ENCODE measurements at regions not wholly inside any gene's neighbourhood (a gene's known extent, or its start where the extent isn't known, plus 50 kb on each side); places are given as distances from the start of the nearest gene placed in this dataset.
"Not testable (repeated sequence)": the region's sequence is repeated elsewhere in the genome, so short reads cannot be mapped to it uniquely, and the experiment has no call there.

DNA sequence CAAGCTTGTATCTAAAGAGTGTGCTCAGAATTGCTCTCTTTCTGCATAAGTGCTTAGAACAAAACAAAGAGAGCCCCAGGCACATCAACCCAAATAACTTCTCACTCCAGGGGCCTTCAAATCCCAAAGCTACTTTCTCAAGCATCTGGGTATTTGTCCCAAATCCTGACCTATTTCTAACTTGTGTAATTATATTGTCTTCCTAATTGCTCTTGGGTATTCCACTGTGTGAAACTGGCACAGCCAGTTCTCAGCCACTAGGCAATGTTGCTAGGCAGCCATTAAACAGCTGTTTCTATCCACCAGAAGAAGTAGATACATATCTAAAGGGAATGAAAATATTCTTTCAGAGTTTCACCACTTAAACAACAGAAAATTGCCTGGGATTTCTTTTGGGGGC is 198.8 kb downstream of the PRELID2 start:
- no peaks in the 10 kb centered on the region for H3K4me1 Mint-ChIP-seq
- TF ChIP-seq, protein P1, sequence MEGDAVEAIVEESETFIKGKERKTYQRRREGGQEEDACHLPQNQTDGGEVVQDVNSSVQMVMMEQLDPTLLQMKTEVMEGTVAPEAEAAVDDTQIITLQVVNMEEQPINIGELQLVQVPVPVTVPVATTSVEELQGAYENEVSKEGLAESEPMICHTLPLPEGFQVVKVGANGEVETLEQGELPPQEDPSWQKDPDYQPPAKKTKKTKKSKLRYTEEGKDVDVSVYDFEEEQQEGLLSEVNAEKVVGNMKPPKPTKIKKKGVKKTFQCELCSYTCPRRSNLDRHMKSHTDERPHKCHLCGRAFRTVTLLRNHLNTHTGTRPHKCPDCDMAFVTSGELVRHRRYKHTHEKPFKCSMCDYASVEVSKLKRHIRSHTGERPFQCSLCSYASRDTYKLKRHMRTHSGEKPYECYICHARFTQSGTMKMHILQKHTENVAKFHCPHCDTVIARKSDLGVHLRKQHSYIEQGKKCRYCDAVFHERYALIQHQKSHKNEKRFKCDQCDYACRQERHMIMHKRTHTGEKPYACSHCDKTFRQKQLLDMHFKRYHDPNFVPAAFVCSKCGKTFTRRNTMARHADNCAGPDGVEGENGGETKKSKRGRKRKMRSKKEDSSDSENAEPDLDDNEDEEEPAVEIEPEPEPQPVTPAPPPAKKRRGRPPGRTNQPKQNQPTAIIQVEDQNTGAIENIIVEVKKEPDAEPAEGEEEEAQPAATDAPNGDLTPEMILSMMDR (conservative IDR thresholded peaks at IDR 0.05): no peak
- H3K27me3 Mint-ChIP-seq (ENCODE audit: low read depth): no peaks in the 10 kb centered on the region
- H3K4me3 Mint-ChIP-seq: no peak overlapping the region
- no peak overlapping the region for H3K27ac Mint-ChIP-seq (ENCODE audit: unreplicated experiment)
- H3K9me3 Mint-ChIP-seq: peaks cover 2% of the 10 kb centered on the region
- DNase-seq (ENCODE audit: low read depth, low spot score): no peak
- H3K36me3 Mint-ChIP-seq (ENCODE audit: low read depth): peaks cover 3% of the 10 kb centered on the region

DNA sequence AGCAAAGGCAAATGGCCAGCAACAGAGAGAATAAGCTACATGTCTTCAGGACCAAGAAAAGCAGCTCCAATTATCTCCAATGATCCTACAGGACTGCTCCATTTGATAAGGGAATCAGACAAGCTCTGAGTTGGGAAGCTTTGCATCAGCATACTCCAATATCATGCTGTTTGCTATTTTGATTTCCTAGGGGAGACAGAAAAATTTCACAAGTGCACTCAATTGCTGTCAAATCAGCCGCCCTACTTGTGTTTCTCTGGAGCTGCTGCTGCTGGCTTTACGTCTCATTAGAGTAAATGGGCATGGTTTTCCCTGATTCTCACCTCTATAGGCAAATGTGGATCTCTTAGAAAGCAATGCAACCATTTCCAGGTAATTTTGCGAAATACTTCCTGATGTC is 201.7 kb downstream of the PRELID2 start:
- H3K36me3 Mint-ChIP-seq (ENCODE audit: low read depth): no peaks in the 10 kb centered on the region
- no peaks in the 10 kb centered on the region for H3K27me3 Mint-ChIP-seq (ENCODE audit: low read depth)
- no peaks in the 10 kb centered on the region for H3K9me3 Mint-ChIP-seq
- DNase-seq (ENCODE audit: low read depth, low spot score): no peak
- H3K27ac Mint-ChIP-seq (ENCODE audit: unreplicated experiment): no peak overlapping the region
- TF ChIP-seq, protein P1 (conservative IDR thresholded peaks at IDR 0.05): no peak
- H3K4me3 Mint-ChIP-seq: no peak overlapping the region
- H3K4me1 Mint-ChIP-seq: no peaks in the 10 kb centered on the region

DNA sequence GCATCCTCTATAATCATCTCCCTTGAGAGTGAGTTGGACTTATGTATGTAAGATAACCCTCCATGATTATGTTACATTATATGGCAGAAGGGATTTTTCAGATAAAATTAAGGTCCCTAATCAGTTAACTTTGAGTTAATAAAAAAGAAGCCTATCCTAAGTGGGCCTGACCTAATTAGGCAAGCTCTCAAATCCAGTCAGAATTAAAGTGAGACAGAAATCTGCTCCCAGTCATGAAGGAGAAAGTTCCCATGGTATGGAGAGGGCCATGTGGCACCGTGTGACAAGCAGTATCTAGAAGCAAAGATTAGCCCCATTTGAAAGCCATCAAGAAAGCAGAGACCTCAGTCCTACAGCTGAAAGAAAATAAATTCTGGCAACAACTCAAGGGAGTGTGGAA is 202.4 kb downstream of the PRELID2 start:
- H3K27me3 Mint-ChIP-seq (ENCODE audit: low read depth): no peaks in the 10 kb centered on the region
- H3K9me3 Mint-ChIP-seq: no peaks in the 10 kb centered on the region
- DNase-seq (ENCODE audit: low read depth, low spot score): no peak
- no peaks in the 10 kb centered on the region for H3K4me1 Mint-ChIP-seq
- TF ChIP-seq, protein P1 (conservative IDR thresholded peaks at IDR 0.05): no peak
- H3K4me3 Mint-ChIP-seq: no peak overlapping the region
- no peak overlapping the region for H3K27ac Mint-ChIP-seq (ENCODE audit: unreplicated experiment)
- H3K36me3 Mint-ChIP-seq (ENCODE audit: low read depth): no peaks in the 10 kb centered on the region

DNA sequence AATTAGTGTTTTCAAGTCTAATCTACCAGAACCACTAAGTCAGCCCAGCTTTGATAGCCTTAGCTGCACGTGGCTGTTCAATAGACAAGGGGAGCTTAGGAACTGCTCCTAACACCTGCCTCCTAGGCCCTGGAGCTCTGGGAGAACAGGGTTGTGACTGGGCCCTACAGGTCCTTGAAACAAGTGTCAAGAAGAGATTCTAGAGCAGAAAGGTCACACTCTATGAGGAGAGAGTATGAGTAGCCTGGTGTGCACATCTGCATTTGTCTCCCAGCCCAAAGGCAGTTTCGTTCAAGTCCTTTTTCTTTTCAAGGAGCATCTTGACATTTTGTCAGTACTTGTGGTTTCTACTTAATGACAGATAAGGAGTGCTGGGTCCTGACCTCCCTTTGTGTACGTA is 206.1 kb downstream of the PRELID2 start:
- Mint-ChIP-seq H3K9me3 (peaks cover 10% of the 10 kb centered on the region), H3K27ac (ENCODE audit: unreplicated experiment) (no peak overlapping the region), H3K4me1 (no peaks in the 10 kb centered on the region), H3K27me3 (ENCODE audit: low read depth) (no peaks in the 10 kb centered on the region), H3K4me3 (no peak overlapping the region), H3K36me3 (ENCODE audit: low read depth) (no peaks in the 10 kb centered on the region)
- DNase-seq (ENCODE audit: low read depth, low spot score): no peak
- TF ChIP-seq, protein P1 (conservative IDR thresholded peaks at IDR 0.05): no peak

DNA sequence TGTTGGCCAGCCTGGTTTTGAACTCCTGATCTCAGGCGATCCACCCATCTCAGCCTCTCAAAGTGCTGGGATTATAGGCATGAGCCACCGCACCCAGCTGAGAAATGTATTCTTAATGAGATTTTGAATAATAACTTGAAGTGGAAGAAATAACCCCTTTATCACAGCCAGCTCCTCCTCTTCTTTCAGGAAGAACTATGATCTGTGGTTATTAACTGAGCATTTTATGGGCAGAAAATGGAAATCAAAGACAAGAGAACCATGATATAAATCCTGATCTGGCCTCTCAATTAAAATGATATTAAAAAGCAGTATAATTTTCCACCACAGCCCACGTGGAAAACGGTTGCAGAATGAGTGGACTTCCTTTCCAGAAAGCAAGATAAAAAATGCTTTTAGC is 206.6 kb downstream of the PRELID2 start:
- DNase-seq (ENCODE audit: low read depth, low spot score): no peak
- TF ChIP-seq, protein P1 (conservative IDR thresholded peaks at IDR 0.05): no peak
- H3K27me3 Mint-ChIP-seq (ENCODE audit: low read depth): no peaks in the 10 kb centered on the region
- H3K27ac Mint-ChIP-seq (ENCODE audit: unreplicated experiment): no peak overlapping the region
- H3K36me3 Mint-ChIP-seq (ENCODE audit: low read depth): no peaks in the 10 kb centered on the region
- H3K4me1 Mint-ChIP-seq: no peaks in the 10 kb centered on the region
- peaks cover 13% of the 10 kb centered on the region for H3K9me3 Mint-ChIP-seq
- no peak overlapping the region for H3K4me3 Mint-ChIP-seq

DNA sequence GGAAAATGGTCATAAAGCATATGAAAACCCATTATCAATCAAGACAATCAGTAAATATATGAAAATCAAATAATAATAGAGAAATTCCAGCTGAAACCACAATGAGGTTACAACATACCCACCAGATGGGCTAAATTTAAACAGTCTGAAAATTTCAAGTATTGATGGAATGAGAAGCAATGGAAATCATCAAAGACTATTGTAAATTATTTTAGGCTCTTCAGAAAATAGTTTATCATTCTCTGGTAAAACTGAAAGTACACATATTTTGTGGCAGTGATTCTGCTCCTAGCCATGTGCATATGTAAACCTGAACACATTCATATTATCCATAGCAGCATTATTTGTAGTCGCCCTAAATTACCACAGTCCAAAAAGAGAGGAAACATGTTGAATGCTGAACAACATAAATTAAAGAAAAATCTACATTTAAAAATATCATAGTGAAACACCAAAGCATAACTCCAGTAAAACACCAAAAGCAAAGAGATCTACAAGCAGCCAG is 215.3 kb downstream of the PRELID2 start:
- Mint-ChIP-seq H3K9me3 (peaks cover 19% of the 10 kb centered on the region), H3K27me3 (ENCODE audit: low read depth) (no peaks in the 10 kb centered on the region), H3K4me3 (no peak overlapping the region), H3K4me1 (no peaks in the 10 kb centered on the region), H3K27ac (ENCODE audit: unreplicated experiment) (no peak overlapping the region), H3K36me3 (ENCODE audit: low read depth) (peaks cover 17% of the 10 kb centered on the region)
- DNase-seq (ENCODE audit: low read depth, low spot score): no peak
- TF ChIP-seq, protein P1 (conservative IDR thresholded peaks at IDR 0.05): no peak

DNA sequence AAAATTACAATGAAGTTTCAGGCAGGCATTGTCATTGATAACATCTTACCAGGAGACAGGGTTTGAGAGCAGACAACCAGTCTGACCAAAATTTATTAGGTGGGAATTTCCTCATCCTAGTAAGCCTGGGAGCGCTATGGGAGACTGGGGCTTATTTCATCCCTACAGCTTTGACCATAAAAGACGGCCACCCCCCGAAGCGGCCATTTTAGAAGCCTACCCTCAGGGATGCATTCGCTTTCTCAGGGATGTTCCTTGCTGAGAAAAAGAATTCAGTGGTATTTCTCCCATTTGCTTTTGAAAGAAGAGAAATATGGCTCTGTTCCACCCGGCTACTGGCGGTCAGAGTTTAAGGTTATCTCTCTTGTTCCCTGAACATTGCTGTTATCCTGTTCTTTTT is 218.4 kb downstream of the PRELID2 start:
- DNase-seq (ENCODE audit: low read depth, low spot score); H3K4me3 Mint-ChIP-seq; H3K4me1 Mint-ChIP-seq; H3K27ac Mint-ChIP-seq (ENCODE audit: unreplicated experiment); H3K27me3 Mint-ChIP-seq (ENCODE audit: low read depth): not testable (repeated sequence)
- Mint-ChIP-seq H3K36me3 (ENCODE audit: low read depth) (peaks cover 17% of the 10 kb centered on the region), H3K9me3 (peaks cover 16% of the 10 kb centered on the region)
